Stimulated activated CD4-positive, alpha-beta T cell treated with anti-CD3 and anti-CD28 coated beads, Interleukin-15, amount 100 ng/mL, for 1 hour (primary cell): ENCODE measurements at regions not wholly inside any gene's neighbourhood (a gene's known extent, or its start where the extent isn't known, plus 50 kb on each side); places are given as distances from the start of the nearest gene placed in this dataset.

ENCODE experiments used
- DNase-seq, 2 donors: peaks; one replicate each; pipeline ENCODE4 v3.0.0-alpha.2; 2020; ENCODE audit warnings: low read depth in 1 of 2, low spot score in 1 of 2

GRCh38 chr12:14148489-14149270 lies 167.3 kb upstream of the GRIN2B start:
- no peak for DNase-seq

GRCh38 chr12:14153803-14154202 lies 172.4 kb upstream of the GRIN2B start:
- no peak for DNase-seq

- no peak for DNase-seq
Measured at GRCh38 chr12:14156606-14157005, 175.2 kb upstream of the GRIN2B start.

- no peak for DNase-seq
Measured at GRCh38 chr12:14157088-14157747, 175.8 kb upstream of the GRIN2B start.

- DNase-seq = no peak
Measured at GRCh38 chr12:14164266-14164665, 182.9 kb upstream of the GRIN2B start.

GRCh38 chr12:14167005-14167628 lies 185.7 kb upstream of the GRIN2B start:
- no peak for DNase-seq

GRCh38 chr12:14169281-14169680 lies 187.9 kb upstream of the GRIN2B start:
- no peak for DNase-seq

GRCh38 chr12:14171106-14171505 lies 189.7 kb upstream of the GRIN2B start:
- DNase-seq = no peak

- DNase-seq = no peak
Measured at GRCh38 chr12:14175206-14175605, 190.3 kb upstream of the ATF7IP start.

- no peak for DNase-seq
Measured at GRCh38 chr12:14185427-14186192, 179.9 kb upstream of the ATF7IP start.

GRCh38 chr12:14186193-14186502 lies 179.3 kb upstream of the ATF7IP start:
- DNase-seq = no peak

GRCh38 chr12:14187002-14187401 lies 178.5 kb upstream of the ATF7IP start:
- no peak for DNase-seq

GRCh38 chr12:14187966-14188365 lies 177.5 kb upstream of the ATF7IP start:
- no peak for DNase-seq

- no peak for DNase-seq
Measured at GRCh38 chr12:14188744-14189143, 176.7 kb upstream of the ATF7IP start.

GRCh38 chr12:14190694-14191093 lies 174.8 kb upstream of the ATF7IP start:
- no peak for DNase-seq

- no peak for DNase-seq
Measured at GRCh38 chr12:14191612-14192011, 173.9 kb upstream of the ATF7IP start.

GRCh38 chr12:14193639-14194038 lies 171.8 kb upstream of the ATF7IP start:
- no peak for DNase-seq

GRCh38 chr12:14194572-14194971 lies 170.9 kb upstream of the ATF7IP start:
- no peak for DNase-seq

GRCh38 chr12:14199455-14200198 lies 165.9 kb upstream of the ATF7IP start:
- no peak for DNase-seq

GRCh38 chr12:14200598-14200997 lies 164.9 kb upstream of the ATF7IP start:
- DNase-seq = no peak

- no peak for DNase-seq
Measured at GRCh38 chr12:14201291-14201690, 164.2 kb upstream of the ATF7IP start.
